HG03025 (cell line): ENCODE measurements at regions not wholly inside any gene's neighbourhood (a gene's known extent, or its start where the extent isn't known, plus 50 kb on each side); places are given as distances from the start of the nearest gene placed in this dataset.
"Not testable (repeated sequence)": the region's sequence is repeated elsewhere in the genome, so short reads cannot be mapped to it uniquely, and the experiment has no call there.

ENCODE experiments used
- ATAC-seq: cut with Tn5 transposase; IDR thresholded peaks from one replicate; pipeline ENCODE4 v1.9.1; 2021; ENCODE audit warnings: mild to moderate bottlenecking, moderate library complexity; ENCODE audit not compliant: unreplicated experiment, low FRiP score

GRCh38 chr3:147244397-147244796, 161.9 kb downstream of the ZIC4 start:
- no peak for ATAC-seq

DNA sequence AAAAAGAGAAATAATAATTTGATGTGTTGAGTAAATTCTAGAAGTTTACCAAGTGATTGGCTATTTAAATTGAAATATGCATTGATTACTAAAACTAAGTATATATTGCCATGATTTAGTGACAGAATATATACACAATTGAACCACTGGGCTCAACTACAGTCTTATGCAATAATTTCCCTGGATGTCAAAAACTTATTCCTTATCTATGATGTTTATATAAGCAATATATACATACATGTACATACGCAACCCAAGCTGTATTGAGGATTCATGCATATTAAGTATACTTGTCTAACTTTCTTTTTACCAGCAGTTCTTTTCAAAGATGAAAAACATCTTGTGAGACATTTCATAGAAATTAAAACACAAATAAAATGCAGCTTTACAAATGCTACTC, 165.8 kb downstream of the ZIC4 start:
- ATAC-seq: no peak

- ATAC-seq: no peak
Observed at GRCh38 chr3:147237991-147238390, 168.4 kb downstream of the ZIC4 start.

GRCh38 chr3:147231980-147232379, 174.4 kb downstream of the ZIC4 start:
- not testable (repeated sequence) for ATAC-seq

GRCh38 chr3:147231111-147231510, 175.2 kb downstream of the ZIC4 start:
- ATAC-seq: no peak

DNA sequence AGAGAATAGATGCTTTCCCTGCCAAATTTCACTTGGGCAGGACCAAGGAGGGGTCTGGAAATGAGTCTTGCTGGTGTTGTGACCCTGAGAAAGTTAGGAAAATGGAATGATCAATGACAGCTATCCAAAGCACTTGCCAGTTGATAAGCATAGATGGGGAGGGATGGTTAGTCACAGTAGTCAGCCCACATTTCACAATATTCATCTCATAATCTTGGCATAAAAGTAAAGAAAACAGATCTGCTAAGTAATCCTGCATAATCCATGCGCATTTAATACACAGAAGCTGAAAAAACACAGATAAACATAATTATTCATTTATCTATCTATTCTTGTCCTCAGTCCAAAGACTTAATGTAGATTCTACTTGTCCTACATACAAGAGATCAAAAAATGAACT, 184.1 kb downstream of the ZIC4 start:
- ATAC-seq: no peak

GRCh38 chr3:147218965-147219364, 187.4 kb downstream of the ZIC4 start:
- no peak for ATAC-seq

- ATAC-seq: no peak
Observed at GRCh38 chr3:147216143-147216673, 190.1 kb downstream of the ZIC4 start.

DNA sequence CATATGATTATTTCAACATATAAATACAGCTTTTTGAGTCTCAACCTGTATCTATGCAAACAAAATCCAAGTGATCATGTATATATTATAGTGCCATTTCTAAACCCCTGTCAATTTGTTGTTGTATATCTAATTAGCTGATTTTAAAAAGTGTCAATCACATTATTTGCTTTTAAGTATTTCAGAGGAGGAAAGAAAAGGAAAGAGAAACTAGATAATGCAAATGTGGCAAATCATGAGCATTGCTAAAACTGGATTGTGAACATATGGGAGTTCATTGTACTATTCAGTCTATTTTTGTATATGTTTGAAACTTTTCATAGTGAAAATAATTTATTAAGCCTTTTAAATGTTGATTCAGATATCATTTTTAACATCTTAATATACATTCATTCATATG, 190.7 kb downstream of the ZIC4 start:
- ATAC-seq: no peak

DNA sequence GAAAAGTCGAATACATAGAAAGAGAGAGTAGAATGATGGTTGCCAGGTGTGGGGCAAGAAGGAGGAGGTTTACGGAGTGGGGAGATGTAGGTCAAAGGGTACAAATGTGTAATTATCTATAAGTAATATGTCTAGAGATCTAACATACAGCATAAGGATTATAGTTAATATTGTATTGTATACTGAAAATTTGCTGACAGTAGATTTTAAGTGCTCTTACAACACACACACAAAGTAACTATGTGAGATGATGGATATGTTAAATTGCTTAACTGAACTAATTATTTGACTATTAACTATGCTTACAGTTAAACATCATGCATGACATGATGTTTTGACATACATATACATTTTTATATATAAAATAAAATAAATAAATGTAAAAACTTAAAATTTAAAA, 192.7 kb downstream of the ZIC4 start:
- ATAC-seq: no peak

GRCh38 chr3:147210676-147211075, 195.7 kb downstream of the ZIC4 start:
- no peak for ATAC-seq

- ATAC-seq: no peak
Observed at GRCh38 chr3:147201086-147201485, 205.3 kb downstream of the ZIC4 start.

- ATAC-seq: no peak
Observed at GRCh38 chr3:147200545-147200944, 205.8 kb downstream of the ZIC4 start.

DNA sequence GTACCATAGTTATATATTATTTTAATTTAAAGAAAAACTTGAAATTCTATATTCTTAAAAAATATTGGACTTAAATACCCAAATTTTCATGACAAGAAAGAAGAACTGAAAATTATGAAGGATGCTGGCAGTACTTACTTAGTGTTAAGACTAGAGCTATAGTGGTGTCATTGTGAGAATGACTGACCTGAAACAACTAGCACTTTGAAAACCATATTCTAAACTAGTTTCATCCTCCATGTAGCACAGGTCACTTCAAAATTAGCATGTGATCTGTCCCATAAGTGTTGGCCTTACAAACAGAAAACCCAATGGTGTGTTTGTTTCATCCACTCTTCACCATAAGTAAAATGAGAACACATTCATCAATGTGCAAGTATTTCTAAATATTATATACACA, 208.6 kb downstream of the ZIC4 start:
- peak; percentile 91 for ATAC-seq

DNA sequence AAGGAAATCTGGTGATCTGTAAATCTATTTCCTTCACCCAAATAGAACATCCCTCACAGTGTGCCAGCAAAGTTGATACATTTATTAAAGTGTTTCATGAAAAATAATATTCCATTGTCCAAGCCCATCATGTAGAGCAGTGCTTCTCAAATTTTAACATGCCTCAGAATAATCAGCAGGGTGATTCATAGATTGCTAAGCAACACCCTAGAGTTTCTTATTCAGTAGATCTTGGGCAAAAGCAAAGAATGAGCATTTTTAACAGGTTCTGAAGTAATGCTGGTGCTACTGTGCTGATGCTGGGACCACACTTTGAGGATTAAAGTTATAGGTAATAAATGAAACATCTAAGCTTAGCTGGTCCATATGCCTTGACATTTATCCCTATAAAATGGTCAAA, 210.5 kb downstream of the ZIC4 start:
- no peak for ATAC-seq

DNA sequence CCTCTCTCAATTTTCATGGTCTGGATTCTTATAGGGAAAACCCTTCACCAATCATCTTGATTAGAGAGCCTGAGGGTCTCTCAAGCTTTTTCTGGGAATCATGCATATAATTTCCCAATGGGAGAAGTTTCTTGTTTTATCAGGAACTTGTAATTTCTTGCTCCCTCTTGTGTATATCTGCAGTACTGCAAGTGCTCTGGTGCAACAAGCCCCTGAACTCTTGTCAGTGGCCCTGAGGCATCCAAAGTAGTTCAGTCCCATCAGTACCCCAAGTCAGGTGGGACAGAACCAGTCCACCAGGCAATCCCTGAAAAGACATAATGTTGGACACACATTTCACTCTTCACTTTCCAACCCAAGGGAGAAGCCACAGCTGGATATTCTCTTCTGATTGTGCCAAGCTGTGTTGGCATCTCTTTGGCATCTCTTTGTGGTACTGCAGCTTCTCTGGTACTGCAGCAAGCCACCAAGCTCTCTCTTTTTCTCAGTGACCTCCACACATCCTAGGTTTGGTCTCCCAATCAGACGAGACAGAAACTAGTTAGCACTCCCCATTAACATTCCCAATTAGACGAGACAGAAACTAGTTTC, 214.5 kb downstream of the ZIC4 start:
- no peak for ATAC-seq

- ATAC-seq: no peak
Observed at GRCh38 chr3:147189016-147189415, 217.3 kb downstream of the ZIC4 start.

DNA sequence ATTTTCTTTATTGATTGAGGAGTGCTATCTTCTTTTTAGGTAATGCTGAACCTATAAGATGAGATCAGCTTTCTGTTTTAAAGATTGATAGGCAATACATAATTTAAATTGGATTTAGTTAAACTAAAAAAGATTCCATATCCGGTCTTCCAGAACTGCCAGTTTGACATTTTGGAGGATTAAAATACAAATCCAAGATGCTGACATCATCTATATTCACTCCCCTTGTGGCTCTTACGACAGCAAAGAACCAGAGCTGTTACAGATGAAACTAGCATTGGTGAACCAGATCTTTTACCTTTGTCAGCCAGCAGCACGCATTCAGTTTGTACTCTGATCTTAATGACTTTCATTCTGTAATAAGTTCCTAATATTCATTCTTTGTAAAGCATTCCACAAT, 218.7 kb downstream of the ZIC4 start:
- ATAC-seq: no peak

GRCh38 chr3:147185781-147186180, 220.6 kb downstream of the ZIC4 start:
- ATAC-seq: no peak

GRCh38 chr3:147184794-147185193, 221.5 kb downstream of the ZIC4 start:
- ATAC-seq: no peak

- ATAC-seq: no peak
Observed at GRCh38 chr3:147173257-147173656, 233.1 kb downstream of the ZIC4 start.

- ATAC-seq: no peak
Observed at GRCh38 chr3:147162743-147163142, 243.6 kb downstream of the ZIC4 start.

GRCh38 chr3:147161833-147162232, 244.5 kb downstream of the ZIC4 start:
- no peak for ATAC-seq
